Activated B cell treated with CpG ODN at 0.5 μM for 24 hours (primary cell): ENCODE measurements at regions not wholly inside any gene's neighbourhood (a gene's known extent, or its start where the extent isn't known, plus 50 kb on each side); places are given as distances from the start of the nearest gene placed in this dataset.
"Not testable (repeated sequence)": the region's sequence is repeated elsewhere in the genome, so short reads cannot be mapped to it uniquely, and the experiment has no call there.

ENCODE experiments used
- ATAC-seq: fragments of 200-7000 bp; cut with Tn5 transposase; one replicate; pipeline ENCODE4 v1.10.0; 2021; ENCODE audit warnings: low read depth, mild to moderate bottlenecking, moderate library complexity
- CTCF ChIA-PET: fragments of 350-600 bp; sonication (Branson Sonifier 250); formaldehyde crosslinking; loops from one replicate; lab custom pipeline; 2021; ENCODE audit warnings: antibody characterized with exemption; lab: Charles Lee
- POLR2A ChIA-PET: fragments of 350-600 bp; sonication (Branson Sonifier 250); formaldehyde crosslinking; loops from one replicate; lab custom pipeline; 2021; ENCODE audit warnings: antibody characterized with exemption; lab: Charles Lee
- DNase-seq: peaks from one replicate; pipeline ENCODE4 v3.0.0; 2022
- H3K27ac Mint-ChIP-seq: one replicate; pipeline ENCODE4 v1.8.0; 2020; ENCODE audit warnings: mixed read lengths
- H3K27me3 Mint-ChIP-seq: one replicate; pipeline ENCODE4 v1.8.0; 2021; ENCODE audit warnings: mixed read lengths
- H3K36me3 Mint-ChIP-seq: one replicate; pipeline ENCODE4 v1.8.0; 2021; ENCODE audit warnings: low read depth, mixed read lengths
- H3K4me1 Mint-ChIP-seq: one replicate; pipeline ENCODE4 v1.8.0; 2021; ENCODE audit warnings: mixed read lengths
- H3K4me3 Mint-ChIP-seq: one replicate; pipeline ENCODE4 v1.8.0; 2020; ENCODE audit warnings: mild to moderate bottlenecking, mixed read lengths
- H3K9me3 Mint-ChIP-seq: one replicate; pipeline ENCODE4 v1.8.0; 2020; ENCODE audit warnings: mixed read lengths
- intact Hi-C: fragments of 100-400 bp; cut with micrococcal nuclease; formaldehyde crosslinking; loops from one replicate; pipeline ENCODE4 v1.15.1; 2024
- TF ChIP-seq, protein P1 (sequence below): fragments of 200-600 bp; IDR thresholded peaks from one replicate; pipeline ENCODE4 v1.8.0; 2022; ENCODE audit warnings: antibody characterized with exemption, mild to moderate bottlenecking

DNA sequence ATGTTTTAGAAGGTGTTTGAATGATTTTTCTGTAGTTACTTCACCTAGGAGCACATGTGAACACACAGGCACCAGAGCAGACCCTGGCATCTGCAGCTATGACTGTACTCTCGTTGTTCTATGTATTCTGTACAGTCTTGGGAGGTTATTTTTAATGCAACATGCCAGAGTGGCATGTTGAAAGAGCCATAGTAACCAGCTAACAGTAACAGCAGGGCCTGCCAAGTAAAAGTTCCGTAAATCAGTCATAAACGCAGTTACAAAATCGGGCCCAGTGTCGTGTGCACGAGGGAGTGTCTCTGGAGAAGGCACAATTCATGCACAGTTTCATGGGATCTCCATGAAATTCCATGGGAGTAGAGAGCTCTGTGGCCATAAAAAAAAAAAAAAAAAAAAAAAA lies 108.3 kb upstream of the CDK6 start:
- CTCF ChIA-PET: no interaction called here
- Mint-ChIP-seq H3K4me1 (no peaks in the 10 kb centered on the region), H3K27me3 (no peaks in the 10 kb centered on the region), H3K36me3 (no peaks in the 10 kb centered on the region), H3K9me3 (peaks cover 6% of the 10 kb centered on the region), H3K27ac (no peak overlapping the region), H3K4me3 (no peak overlapping the region)
- DNase-seq: no peak
- POLR2A ChIA-PET: no interaction called here
- intact Hi-C loops: no loop called here
- TF ChIP-seq, protein P1, sequence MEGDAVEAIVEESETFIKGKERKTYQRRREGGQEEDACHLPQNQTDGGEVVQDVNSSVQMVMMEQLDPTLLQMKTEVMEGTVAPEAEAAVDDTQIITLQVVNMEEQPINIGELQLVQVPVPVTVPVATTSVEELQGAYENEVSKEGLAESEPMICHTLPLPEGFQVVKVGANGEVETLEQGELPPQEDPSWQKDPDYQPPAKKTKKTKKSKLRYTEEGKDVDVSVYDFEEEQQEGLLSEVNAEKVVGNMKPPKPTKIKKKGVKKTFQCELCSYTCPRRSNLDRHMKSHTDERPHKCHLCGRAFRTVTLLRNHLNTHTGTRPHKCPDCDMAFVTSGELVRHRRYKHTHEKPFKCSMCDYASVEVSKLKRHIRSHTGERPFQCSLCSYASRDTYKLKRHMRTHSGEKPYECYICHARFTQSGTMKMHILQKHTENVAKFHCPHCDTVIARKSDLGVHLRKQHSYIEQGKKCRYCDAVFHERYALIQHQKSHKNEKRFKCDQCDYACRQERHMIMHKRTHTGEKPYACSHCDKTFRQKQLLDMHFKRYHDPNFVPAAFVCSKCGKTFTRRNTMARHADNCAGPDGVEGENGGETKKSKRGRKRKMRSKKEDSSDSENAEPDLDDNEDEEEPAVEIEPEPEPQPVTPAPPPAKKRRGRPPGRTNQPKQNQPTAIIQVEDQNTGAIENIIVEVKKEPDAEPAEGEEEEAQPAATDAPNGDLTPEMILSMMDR: no peak
- ATAC-seq: no peak

DNA sequence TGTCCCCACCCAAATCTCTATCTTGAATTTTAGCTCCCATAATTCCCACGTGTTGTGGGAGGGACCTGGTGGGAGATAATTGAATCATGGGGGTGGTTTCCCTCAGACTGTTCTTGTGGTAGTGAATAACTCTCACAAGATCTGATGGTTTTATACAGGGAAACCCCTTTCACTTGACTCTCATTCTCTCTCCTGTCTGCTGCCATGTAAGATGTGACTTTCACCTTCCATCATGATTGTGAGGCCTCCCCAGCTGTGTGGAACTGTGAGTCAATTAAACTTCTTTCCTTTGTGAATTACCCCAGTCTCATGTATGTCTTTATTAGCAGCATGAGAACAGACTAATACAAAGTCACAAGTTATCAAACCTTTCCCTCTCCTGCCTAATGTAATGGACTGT lies 106.3 kb upstream of the CDK6 start:
- H3K9me3 Mint-ChIP-seq: peaks cover 11% of the 10 kb centered on the region
- H3K27ac Mint-ChIP-seq, H3K36me3 Mint-ChIP-seq, ATAC-seq, POLR2A ChIA-PET, H3K27me3 Mint-ChIP-seq, CTCF ChIA-PET, H3K4me1 Mint-ChIP-seq, DNase-seq, intact Hi-C loops, H3K4me3 Mint-ChIP-seq: not testable (repeated sequence)

DNA sequence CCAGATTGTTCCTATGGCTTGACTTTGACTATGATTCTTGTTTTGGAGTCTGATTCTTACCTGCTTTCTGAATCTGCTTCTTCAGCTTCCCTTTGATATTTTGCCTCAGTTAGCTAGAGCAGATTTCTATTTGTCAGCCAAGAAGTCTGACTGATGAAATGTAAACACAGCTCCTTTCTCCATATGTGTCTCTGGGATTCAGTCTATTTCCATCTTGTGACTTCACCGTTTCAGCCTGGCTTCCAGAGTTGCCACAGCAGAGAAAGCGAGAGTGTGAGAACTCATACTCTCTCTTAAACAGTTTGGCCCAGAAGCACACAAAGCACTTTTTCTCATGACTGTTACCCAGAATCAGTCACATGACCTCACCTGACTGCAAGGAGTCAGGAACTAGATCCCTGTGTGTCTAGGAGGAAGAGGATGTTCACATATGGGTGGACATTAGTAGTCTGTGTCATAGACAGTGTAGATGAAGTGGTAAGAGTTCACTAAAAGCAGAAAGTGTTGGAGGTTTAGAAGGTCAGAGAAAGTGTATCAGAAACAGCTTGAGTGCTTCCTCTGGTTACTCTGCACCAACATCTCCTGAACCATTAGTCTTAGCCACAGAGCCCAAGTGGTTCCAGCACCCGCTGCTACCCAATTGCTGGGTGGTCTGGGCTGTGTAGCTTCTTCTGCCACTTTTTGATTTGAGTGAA lies 103.4 kb upstream of the CDK6 start:
- TF ChIP-seq, protein P1: no peak
- no peak overlapping the region for H3K27ac Mint-ChIP-seq
- peaks cover 11% of the 10 kb centered on the region for H3K9me3 Mint-ChIP-seq
- no peaks in the 10 kb centered on the region for H3K27me3 Mint-ChIP-seq
- intact Hi-C loops: no loop called here
- H3K4me1 Mint-ChIP-seq: no peaks in the 10 kb centered on the region
- POLR2A ChIA-PET: no interaction called here
- H3K4me3 Mint-ChIP-seq: no peak overlapping the region
- DNase-seq: no peak
- ATAC-seq: no peak
- H3K36me3 Mint-ChIP-seq: no peaks in the 10 kb centered on the region
- CTCF ChIA-PET: no interaction called here

DNA sequence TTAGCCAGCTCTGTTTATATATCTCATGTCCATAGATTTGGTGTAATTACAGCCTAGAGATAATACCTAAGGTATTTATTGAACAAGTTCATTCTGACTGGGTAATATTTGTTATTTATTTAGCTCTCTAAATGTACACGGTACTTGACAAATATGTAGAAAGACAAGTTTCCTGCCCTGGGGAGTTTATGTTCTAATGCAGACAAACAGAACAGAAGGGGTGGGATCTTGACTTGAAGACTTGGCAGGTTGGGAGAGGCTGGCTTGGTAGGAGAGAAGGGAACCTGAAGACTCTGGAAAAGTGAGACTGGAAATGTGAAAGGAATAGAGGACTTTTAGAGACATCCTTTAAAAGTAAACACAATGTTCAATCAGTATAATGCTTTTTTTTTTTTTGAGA lies 97.7 kb upstream of the CDK6 start:
- ChIA-PET CTCF (no interaction called here), POLR2A (no interaction called here)
- no peak overlapping the region for H3K27ac Mint-ChIP-seq
- no peak for ATAC-seq
- H3K36me3 Mint-ChIP-seq: no peaks in the 10 kb centered on the region
- intact Hi-C loops: no loop called here
- DNase-seq: no peak
- H3K9me3 Mint-ChIP-seq: peaks cover 2% of the 10 kb centered on the region
- H3K4me1 Mint-ChIP-seq: no peaks in the 10 kb centered on the region
- no peaks in the 10 kb centered on the region for H3K27me3 Mint-ChIP-seq
- H3K4me3 Mint-ChIP-seq: no peak overlapping the region
- TF ChIP-seq, protein P1: no peak

DNA sequence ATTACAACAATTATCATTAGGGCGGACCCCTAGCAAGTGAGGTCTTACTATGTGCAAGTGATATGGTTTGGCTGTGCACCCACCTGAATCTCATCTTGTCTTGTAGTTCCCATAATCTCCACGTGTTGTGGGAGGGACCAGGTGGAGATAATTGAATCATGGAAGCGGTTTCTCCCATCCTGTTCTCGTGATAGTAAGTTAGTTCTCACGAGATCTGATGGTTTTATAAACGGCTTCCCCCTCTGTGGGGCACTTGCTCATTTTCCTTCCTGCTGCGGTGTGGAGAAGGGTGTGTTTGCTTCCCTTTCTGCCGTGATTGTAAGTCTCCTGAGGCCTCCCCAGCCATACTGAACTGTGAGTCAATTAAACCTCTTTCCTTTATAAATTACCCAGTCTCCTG lies 96.1 kb upstream of the CDK6 start:
- Mint-ChIP-seq H3K4me3 (no peak overlapping the region), H3K27ac (no peak overlapping the region), H3K4me1 (no peaks in the 10 kb centered on the region), H3K36me3 (no peaks in the 10 kb centered on the region), H3K9me3 (no peaks in the 10 kb centered on the region), H3K27me3 (no peaks in the 10 kb centered on the region)
- TF ChIP-seq, protein P1: no peak
- DNase-seq: no peak
- POLR2A ChIA-PET: no interaction called here
- CTCF ChIA-PET: no interaction called here
- intact Hi-C loops: no loop called here
- ATAC-seq: no peak

DNA sequence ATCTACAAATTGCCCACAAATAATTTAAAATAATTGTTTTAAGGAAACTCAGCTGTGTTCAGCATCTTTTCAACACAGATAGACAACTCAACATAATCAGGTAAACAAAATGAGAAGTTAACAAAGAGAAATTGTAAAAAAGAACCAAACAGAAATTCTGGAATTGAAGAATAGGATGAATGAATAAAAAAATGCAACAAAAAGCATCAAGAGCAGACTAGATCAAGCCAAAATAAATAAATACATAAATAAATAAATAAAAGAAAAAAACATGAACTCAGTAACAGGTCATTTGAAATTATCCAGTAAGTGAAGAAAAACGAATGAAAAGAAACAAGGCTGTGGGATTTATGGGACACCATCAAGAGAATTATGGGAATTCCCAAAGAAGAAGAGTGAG lies 94.0 kb upstream of the CDK6 start:
- CTCF ChIA-PET: no interaction called here
- Mint-ChIP-seq H3K4me3 (no peak overlapping the region), H3K36me3 (no peaks in the 10 kb centered on the region), H3K9me3 (no peaks in the 10 kb centered on the region), H3K4me1 (no peaks in the 10 kb centered on the region), H3K27ac (no peak overlapping the region), H3K27me3 (peaks cover 2% of the 10 kb centered on the region)
- TF ChIP-seq, protein P1: no peak
- POLR2A ChIA-PET: no interaction called here
- DNase-seq: no peak
- ATAC-seq: no peak
- intact Hi-C loops: no loop called here
